ENCODE measurements at regions not wholly inside any gene's neighbourhood (a gene's known extent, or its start where the extent isn't known, plus 50 kb on each side); places are given as distances from the start of the nearest gene placed in this dataset.

- no peak for TF ChIP-seq CTCF (IDR thresholded peaks at IDR 0.05)
- no peak for TF ChIP-seq ZFX (IDR thresholded peaks at IDR 0.05; ENCODE audit: borderline replicate concordance)
Measured at GRCh38 chr11:70763606-70764005, 365.3 kb downstream of the CTTN start.
